GM12892 (cell line): ENCODE measurements at regions not wholly inside any gene's neighbourhood (a gene's known extent, or its start where the extent isn't known, plus 50 kb on each side); places are given as distances from the start of the nearest gene placed in this dataset.
"Not testable (repeated sequence)": the region's sequence is repeated elsewhere in the genome, so short reads cannot be mapped to it uniquely, and the experiment has no call there.

ENCODE experiments used
- POLR2A ChIP-seq: IDR thresholded peaks from 2 replicates; pipeline ENCODE4 v1.6.1; 2011; ENCODE audit warnings: low read depth, low read length, control low read depth
- POLR2AphosphoS5 ChIP-seq: IDR thresholded peaks from 2 replicates; pipeline ENCODE4 v1.6.1; 2011; ENCODE audit warnings: low read depth, low read length, control low read depth
- TAF1 ChIP-seq: IDR thresholded peaks from 2 replicates; pipeline ENCODE4 v1.6.1; 2011; ENCODE audit warnings: low read depth, mild to moderate bottlenecking, control low read depth, low read length, borderline replicate concordance

DNA sequence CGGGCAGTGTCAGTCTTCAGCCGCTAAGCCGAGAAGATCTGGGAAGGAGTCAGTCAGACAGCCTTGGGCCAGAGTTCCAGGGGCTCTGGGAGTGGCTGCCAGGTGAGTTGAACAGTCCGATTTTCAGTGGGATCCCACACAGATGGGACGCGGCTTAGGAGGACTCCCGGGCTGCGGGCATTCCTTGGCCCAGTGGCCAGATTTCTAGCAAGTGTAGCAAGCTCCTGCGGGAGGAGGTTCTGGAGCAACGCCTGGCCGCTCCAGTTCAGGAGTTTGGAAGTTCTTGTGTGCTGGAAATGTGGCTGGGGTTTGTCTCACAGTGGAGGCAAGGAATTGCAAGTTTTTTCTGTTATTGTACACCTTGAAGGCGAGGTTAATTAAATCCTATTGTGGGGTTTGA lies 414.0 kb upstream of the EPHA7 start:
- TF ChIP-seq POLR2A, TAF1, POLR2AphosphoS5: not testable (repeated sequence)
